Transverse colon (tissue), 4 donors: ENCODE measurements at regions not wholly inside any gene's neighbourhood (a gene's known extent, or its start where the extent isn't known, plus 50 kb on each side); places are given as distances from the start of the nearest gene placed in this dataset.

Source experiments
- EP300 ChIP-seq: sonication (generic); formaldehyde crosslinking; IDR thresholded peaks from one replicate; pipeline ENCODE4 v1.6.1; 2017; ENCODE audit warnings: antibody characterized with exemption, low read depth
- POLR2A ChIP-seq: fragments of 450-650 bp; IDR thresholded peaks from one replicate; pipeline ENCODE4 v1.6.1; 2016; ENCODE audit warnings: antibody characterized with exemption, mild to moderate bottlenecking, moderate library complexity
- POLR2AphosphoS5 ChIP-seq, 3 donors: sonication (generic); formaldehyde crosslinking; IDR thresholded peaks; one replicate each; pipeline ENCODE4 v1.6.1; 2016; ENCODE audit warnings: antibody characterized with exemption in 3 of 3
- TF ChIP-seq, protein P1 (sequence below), 5 experiments: fragments of 200-600 bp in 3 of 5; fragments of 450-650 bp in 2 of 5; sonication (generic) in 3 of 5; IDR thresholded peaks; 1 replicate in 2 of 5; 2 replicates in 3 of 5; pipeline ENCODE4 v1.5.1; 2016 to 2017; ENCODE audit warnings: antibody characterized with exemption in 5 of 5, inconsistent platforms in 3 of 5, mild to moderate bottlenecking in 2 of 5, moderate library complexity in 1 of 5

- TF ChIP-seq EP300 (no peak), POLR2A (no peak), POLR2AphosphoS5 (IDR thresholded peaks at IDR 0.05) (no peak)
- TF ChIP-seq, protein P1, sequence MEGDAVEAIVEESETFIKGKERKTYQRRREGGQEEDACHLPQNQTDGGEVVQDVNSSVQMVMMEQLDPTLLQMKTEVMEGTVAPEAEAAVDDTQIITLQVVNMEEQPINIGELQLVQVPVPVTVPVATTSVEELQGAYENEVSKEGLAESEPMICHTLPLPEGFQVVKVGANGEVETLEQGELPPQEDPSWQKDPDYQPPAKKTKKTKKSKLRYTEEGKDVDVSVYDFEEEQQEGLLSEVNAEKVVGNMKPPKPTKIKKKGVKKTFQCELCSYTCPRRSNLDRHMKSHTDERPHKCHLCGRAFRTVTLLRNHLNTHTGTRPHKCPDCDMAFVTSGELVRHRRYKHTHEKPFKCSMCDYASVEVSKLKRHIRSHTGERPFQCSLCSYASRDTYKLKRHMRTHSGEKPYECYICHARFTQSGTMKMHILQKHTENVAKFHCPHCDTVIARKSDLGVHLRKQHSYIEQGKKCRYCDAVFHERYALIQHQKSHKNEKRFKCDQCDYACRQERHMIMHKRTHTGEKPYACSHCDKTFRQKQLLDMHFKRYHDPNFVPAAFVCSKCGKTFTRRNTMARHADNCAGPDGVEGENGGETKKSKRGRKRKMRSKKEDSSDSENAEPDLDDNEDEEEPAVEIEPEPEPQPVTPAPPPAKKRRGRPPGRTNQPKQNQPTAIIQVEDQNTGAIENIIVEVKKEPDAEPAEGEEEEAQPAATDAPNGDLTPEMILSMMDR (IDR thresholded peaks at IDR 0.05) = no peak
Observed at GRCh38 chr5:155948576-155948975, 378.4 kb upstream of the SGCD start.
